ENCODE measurements at regions not wholly inside any gene's neighbourhood (a gene's known extent, or its start where the extent isn't known, plus 50 kb on each side); places are given as distances from the start of the nearest gene placed in this dataset. TPM values are rescaled to one million over a fixed set of nuclear protein-coding genes. Genes with fewer than 3 reads are reported as not detected.

Small RNA genes lying in the stretch of these regions (small RNA-seq; reads per million reads assigned to genes)
- gene RN7SKP19 (ENCODE audit: low replicate concordance) (not detected), gene RNA5SP50 (ENCODE audit: low replicate concordance) (not detected), gene RNU4ATAC8P (ENCODE audit: low replicate concordance) (not detected), gene RNU6-1246P (ENCODE audit: low replicate concordance) (not detected)
